ENCODE measurements at regions not wholly inside any gene's neighbourhood (a gene's known extent, or its start where the extent isn't known, plus 50 kb on each side); places are given as distances from the start of the nearest gene placed in this dataset.

DNA sequence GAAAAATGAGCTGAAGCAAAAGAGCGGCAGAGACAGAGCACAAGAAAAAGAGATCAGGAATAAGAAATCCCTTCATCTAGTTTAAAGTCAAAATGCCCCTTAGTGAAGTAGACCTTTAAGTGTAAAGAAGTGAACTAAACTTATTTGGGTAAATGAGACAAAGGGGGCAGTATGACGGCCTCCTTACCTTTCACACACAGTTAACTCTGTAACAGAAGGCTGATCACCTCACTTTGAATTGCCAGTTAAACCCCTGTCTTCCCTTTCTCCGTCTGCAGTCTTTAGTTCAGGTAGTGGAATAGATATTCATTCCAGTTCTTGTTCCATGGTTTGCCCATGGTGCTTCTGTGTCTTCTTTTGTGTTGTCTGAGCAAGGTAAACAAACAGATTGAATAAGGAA is 1029.8 kb downstream of the DIAPH3 start:
- BruUV-seq (replicated peaks) = no TSS peak
- Histone ChIP-seq H2AFZ (ENCODE audit: control insufficient read depth, low read depth, low read length) (no peak overlapping the region), H3K4me3 (no peak overlapping the region), H3K9me3 (replicated peaks; ENCODE audit: control insufficient read depth, insufficient read depth, low read length) (no peaks in the 10 kb centered on the region), H3K79me2 (ENCODE audit: control insufficient read depth, insufficient read depth, low read length) (no peaks in the 10 kb centered on the region), H3K27me3 (replicated peaks in 1 of 2; ENCODE audit: control insufficient read depth in 2 of 2, insufficient read depth in 2 of 2, low read length in 1 of 2) (no peaks in the 10 kb centered on the region), H3K36me3 (ENCODE audit: control insufficient read depth in 2 of 2, insufficient read depth in 2 of 2, low read length in 1 of 2) (no peaks in the 10 kb centered on the region), H3K27ac (ENCODE audit: control insufficient read depth, insufficient read depth) (no peak overlapping the region), H4K20me1 (ENCODE audit: control insufficient read depth, insufficient read depth) (no peaks in the 10 kb centered on the region), H3K9ac (ENCODE audit: control insufficient read depth, insufficient read depth, low read length) (no peak overlapping the region), H3K4me1 (ENCODE audit: control insufficient read depth, insufficient read depth, low read length) (no peaks in the 10 kb centered on the region), H3K4me2 (ENCODE audit: control insufficient read depth, insufficient read depth) (no peak overlapping the region)
- POLR2A ChIA-PET = no interaction called here
- RAD21 ChIA-PET (ENCODE audit: unreplicated experiment) = no interaction called here
- in situ Hi-C loops (cut with MboI) = no loop called here
- TF ChIP-seq RELA (IDR thresholded peaks at IDR 0.05; ENCODE audit: borderline replicate concordance, partially characterized antibody) (no peak), BCL11A (IDR thresholded peaks at IDR 0.05; ENCODE audit: low read depth, low read length) (no peak), BMI1 (IDR thresholded peaks at IDR 0.05; ENCODE audit: borderline replicate concordance) (no peak), ZNF24 (IDR thresholded peaks at IDR 0.05) (no peak), KDM1A (IDR thresholded peaks at IDR 0.05; ENCODE audit: borderline replicate concordance) (no peak), POU2F2 (IDR thresholded peaks at IDR 0.05; ENCODE audit: borderline replicate concordance, low read depth, low read length) (no peak), POLR2AphosphoS2 (IDR thresholded peaks at IDR 0.05; ENCODE audit: low read depth, low read length) (no peak), NFYA (IDR thresholded peaks at IDR 0.05; ENCODE audit: borderline replicate concordance, low read depth, low read length) (no peak), JUND (IDR thresholded peaks at IDR 0.05; ENCODE audit: low read depth, low read length) (no peak), ASH2L (IDR thresholded peaks at IDR 0.05; ENCODE audit: borderline replicate concordance, low read depth) (no peak), SMARCA5 (IDR thresholded peaks at IDR 0.05) (no peak)
- TF ChIP-seq, protein P1, sequence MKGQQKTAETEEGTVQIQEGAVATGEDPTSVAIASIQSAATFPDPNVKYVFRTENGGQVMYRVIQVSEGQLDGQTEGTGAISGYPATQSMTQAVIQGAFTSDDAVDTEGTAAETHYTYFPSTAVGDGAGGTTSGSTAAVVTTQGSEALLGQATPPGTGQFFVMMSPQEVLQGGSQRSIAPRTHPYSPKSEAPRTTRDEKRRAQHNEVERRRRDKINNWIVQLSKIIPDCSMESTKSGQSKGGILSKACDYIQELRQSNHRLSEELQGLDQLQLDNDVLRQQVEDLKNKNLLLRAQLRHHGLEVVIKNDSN (IDR thresholded peaks at IDR 0.05; ENCODE audit: borderline replicate concordance, extremely low read length, insufficient read depth, low read depth, low read length) = no peak
- TF ChIP-seq, protein P2, sequence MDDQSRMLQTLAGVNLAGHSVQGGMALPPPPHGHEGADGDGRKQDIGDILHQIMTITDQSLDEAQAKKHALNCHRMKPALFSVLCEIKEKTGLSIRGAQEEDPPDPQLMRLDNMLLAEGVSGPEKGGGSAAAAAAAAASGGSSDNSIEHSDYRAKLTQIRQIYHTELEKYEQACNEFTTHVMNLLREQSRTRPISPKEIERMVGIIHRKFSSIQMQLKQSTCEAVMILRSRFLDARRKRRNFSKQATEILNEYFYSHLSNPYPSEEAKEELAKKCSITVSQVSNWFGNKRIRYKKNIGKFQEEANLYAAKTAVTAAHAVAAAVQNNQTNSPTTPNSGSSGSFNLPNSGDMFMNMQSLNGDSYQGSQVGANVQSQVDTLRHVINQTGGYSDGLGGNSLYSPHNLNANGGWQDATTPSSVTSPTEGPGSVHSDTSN (IDR thresholded peaks at IDR 0.05; ENCODE audit: insufficient replicate concordance, low read depth, low read length) = no peak
- intact Hi-C loops (cut with micrococcal nuclease; ENCODE audit: unreplicated experiment) = no loop called here
- CTCF ChIA-PET = no interaction called here
- WGBS (ENCODE audit: insufficient coverage, insufficient replicate concordance, low lambda C conversion rate, missing lambda C conversion rate) = 35% methylated on average over 3 of the region's 3 CpGs
- no peak for FAIRE-seq
- peak; percentile 40 for ATAC-seq
- no peak for DNase-seq (ENCODE audit: low read depth, low spot score)
- SMC1A ChIA-PET (ENCODE audit: uncharacterized antibody, unreplicated experiment) = interaction anchor here (1.3 kb wide), 1 partner anchor 173 kb away, joined by 4 read pairs; no protein-coding TSS in a partner anchor
